ENCODE measurements at regions not wholly inside any gene's neighbourhood (a gene's known extent, or its start where the extent isn't known, plus 50 kb on each side); places are given as distances from the start of the nearest gene placed in this dataset.
A peak's percentile ranks its signal among the peaks of the same experiment; 100 is the strongest.

GRCh38 chr3:147940405-147941193 is 531.4 kb downstream of the ZIC1 start:
- peak; percentile 57 for DNase-seq

- no peak for DNase-seq
These were observed 532.8 kb downstream of the ZIC1 start for GRCh38 chr3:147941969-147942368.

GRCh38 chr3:147943265-147943945 is 534.2 kb downstream of the ZIC1 start:
- DNase-seq: peak; percentile 95

GRCh38 chr3:147945968-147946519 is 536.9 kb downstream of the ZIC1 start:
- DNase-seq: peak; percentile 96

GRCh38 chr3:147956615-147957014 is 547.5 kb downstream of the ZIC1 start:
- DNase-seq: no peak

- DNase-seq: no peak
These were observed 549.6 kb downstream of the ZIC1 start for GRCh38 chr3:147958754-147959153.

- no peak for DNase-seq
These were observed 551.6 kb downstream of the ZIC1 start for GRCh38 chr3:147960786-147961185.

- no peak for DNase-seq
These were observed 553.4 kb downstream of the ZIC1 start for GRCh38 chr3:147962408-147963164.

- DNase-seq: no peak
These were observed 554.5 kb downstream of the ZIC1 start for GRCh38 chr3:147963711-147964110.

GRCh38 chr3:147975165-147975564 is 566.0 kb downstream of the ZIC1 start:
- DNase-seq: no peak

GRCh38 chr3:147977001-147977400 is 567.8 kb downstream of the ZIC1 start:
- peak; percentile 8 for DNase-seq

GRCh38 chr3:147987549-147987948 is 578.4 kb downstream of the ZIC1 start:
- no peak for DNase-seq

- DNase-seq: no peak
These were observed 580.2 kb downstream of the ZIC1 start for GRCh38 chr3:147989344-147989743.

- DNase-seq: no peak
These were observed 593.6 kb downstream of the ZIC1 start for GRCh38 chr3:148002705-148003205.

- no peak for DNase-seq
These were observed 595.2 kb downstream of the ZIC1 start for GRCh38 chr3:148004331-148004730.

GRCh38 chr3:148005456-148005855 is 596.3 kb downstream of the ZIC1 start:
- no peak for DNase-seq

- DNase-seq: peak; percentile 66
These were observed 597.3 kb downstream of the ZIC1 start for GRCh38 chr3:148006508-148006907.

GRCh38 chr3:148008591-148008990 is 599.4 kb downstream of the ZIC1 start:
- DNase-seq: peak; percentile 27

- DNase-seq: no peak
These were observed 611.7 kb downstream of the ZIC1 start for GRCh38 chr3:148020861-148021260.

- no peak for DNase-seq
These were observed 612.2 kb downstream of the ZIC1 start for GRCh38 chr3:148021381-148021780.

GRCh38 chr3:148023994-148024393 is 614.8 kb downstream of the ZIC1 start:
- peak; percentile 48 for DNase-seq

GRCh38 chr3:148026009-148026588 is 616.9 kb downstream of the ZIC1 start:
- DNase-seq: no peak
